Tibial artery (tissue), 4 donors: ENCODE measurements at regions not wholly inside any gene's neighbourhood (a gene's known extent, or its start where the extent isn't known, plus 50 kb on each side); places are given as distances from the start of the nearest gene placed in this dataset.

ENCODE experiments used
- DNase-seq, 2 donors: peaks; one replicate each; pipeline ENCODE4 v3.0.0-alpha.2; 2019
- H3K27ac ChIP-seq, 2 donors: fragments of 200-600 bp; sonication (generic) in 1 of 2; 1 replicate in 1 of 2; 2 replicates in 1 of 2; pipeline ENCODE4 v1.5.1; 2018 to 2019; ENCODE audit warnings: mild to moderate bottlenecking in 1 of 2
- H3K27me3 ChIP-seq, 2 donors: fragments of 200-600 bp; sonication (generic) in 1 of 2; one replicate each; pipeline versions ENCODE4 v1.5.1 to v1.6.0; 2016 to 2019
- H3K36me3 ChIP-seq, 3 donors: fragments of 200-600 bp; sonication (generic) in 2 of 3; one replicate each; pipeline ENCODE4 v1.5.1; 2016 to 2019; ENCODE audit warnings: mild to moderate bottlenecking in 2 of 3
- H3K4me1 ChIP-seq, 4 donors: fragments of 200-600 bp; sonication (generic) in 2 of 4; 1 replicate in 3 of 4; 2 replicates in 1 of 4; pipeline ENCODE4 v1.5.1; 2016 to 2019
- H3K4me3 ChIP-seq, 2 donors: fragments of 200-600 bp; sonication (generic) in 1 of 2; 1 replicate in 1 of 2; 2 replicates in 1 of 2; pipeline ENCODE4 v1.5.1; 2018 to 2019; ENCODE audit warnings: mild to moderate bottlenecking in 2 of 2
- H3K9me3 ChIP-seq, 3 donors: fragments of 200-600 bp; sonication (generic) in 1 of 3; one replicate each; pipeline ENCODE4 v1.5.1; 2016 to 2019
- CTCF ChIP-seq, 2 experiments: fragments of 200-600 bp in 1 of 2; fragments of 450-650 bp in 1 of 2; IDR thresholded peaks; one replicate each; pipeline ENCODE4 v1.5.1; 2017 to 2019; ENCODE audit warnings: antibody characterized with exemption in 2 of 2, mild to moderate bottlenecking in 1 of 2, moderate library complexity in 1 of 2
- intact Hi-C: fragments of 100-400 bp; cut with DNase I; formaldehyde crosslinking; loops from one replicate; pipeline ENCODE4 v1.15.0; 2023; ENCODE audit warnings: low total_unique reads

DNA sequence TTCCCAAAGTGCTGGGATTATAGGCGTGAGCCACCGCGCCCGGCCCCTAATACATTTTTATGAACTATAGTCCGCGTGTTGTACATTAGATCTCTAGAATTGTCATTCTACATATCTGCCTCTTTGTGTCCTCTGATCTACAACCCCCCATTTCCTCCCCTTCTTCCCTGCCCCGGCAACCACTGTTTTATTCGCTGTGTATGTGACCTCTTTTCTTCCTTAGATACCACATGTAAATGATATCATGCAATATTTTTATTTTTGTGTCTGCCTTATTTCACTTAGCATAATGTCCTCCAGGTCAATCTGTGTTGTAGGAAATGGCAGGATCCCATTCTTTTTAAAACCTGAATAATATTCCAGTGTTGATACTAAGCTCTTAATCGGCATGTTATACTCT, 99.5 kb upstream of the NRIP1 start:
- Histone ChIP-seq H3K27me3 (no peaks in the 10 kb centered on the region), H3K9me3 (no peaks in the 10 kb centered on the region), H3K36me3 (no peaks in the 10 kb centered on the region), H3K4me1 (no peaks in the 10 kb centered on the region), H3K4me3 (no peak overlapping the region), H3K27ac (no peak overlapping the region)
- no peak for TF ChIP-seq CTCF (IDR thresholded peaks at IDR 0.05)
- DNase-seq: no peak
- intact Hi-C loops: no loop called here

DNA sequence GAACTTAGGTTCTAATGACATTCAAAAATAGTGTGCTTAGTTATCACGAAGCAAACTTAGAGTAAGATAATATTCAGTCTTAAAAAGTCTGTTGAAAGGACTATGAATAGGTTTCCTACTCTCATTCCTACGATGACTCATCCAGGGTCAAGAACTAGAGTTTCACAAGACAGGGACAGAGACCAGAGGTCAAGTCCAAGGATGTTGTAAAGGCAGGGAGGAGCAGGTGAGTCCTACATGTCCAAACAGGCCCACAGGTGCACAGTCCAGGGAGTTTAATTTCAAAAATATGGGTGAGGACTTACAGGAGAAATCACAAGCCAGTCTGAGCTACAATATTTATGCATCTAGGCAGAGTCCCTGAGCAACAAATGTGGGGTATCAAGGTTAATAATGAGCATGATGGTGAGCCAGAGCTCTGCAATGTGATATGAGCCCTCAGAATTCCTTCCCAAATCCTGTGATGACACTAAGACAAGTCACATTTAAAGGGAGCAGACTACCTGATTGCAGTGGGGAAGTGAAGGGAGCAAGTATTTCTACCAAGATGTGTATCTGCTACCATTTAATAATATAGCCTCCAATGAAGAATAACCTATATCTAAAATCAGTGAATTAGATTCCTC, 100.0 kb upstream of the NRIP1 start:
- H3K4me1 ChIP-seq: no peaks in the 10 kb centered on the region
- no peak overlapping the region for H3K4me3 ChIP-seq
- no peaks in the 10 kb centered on the region for H3K27me3 ChIP-seq
- TF ChIP-seq CTCF (IDR thresholded peaks at IDR 0.05): no peak
- intact Hi-C loops: no loop called here
- no peak for DNase-seq
- H3K27ac ChIP-seq: no peak overlapping the region
- no peaks in the 10 kb centered on the region for H3K9me3 ChIP-seq
- no peaks in the 10 kb centered on the region for H3K36me3 ChIP-seq

DNA sequence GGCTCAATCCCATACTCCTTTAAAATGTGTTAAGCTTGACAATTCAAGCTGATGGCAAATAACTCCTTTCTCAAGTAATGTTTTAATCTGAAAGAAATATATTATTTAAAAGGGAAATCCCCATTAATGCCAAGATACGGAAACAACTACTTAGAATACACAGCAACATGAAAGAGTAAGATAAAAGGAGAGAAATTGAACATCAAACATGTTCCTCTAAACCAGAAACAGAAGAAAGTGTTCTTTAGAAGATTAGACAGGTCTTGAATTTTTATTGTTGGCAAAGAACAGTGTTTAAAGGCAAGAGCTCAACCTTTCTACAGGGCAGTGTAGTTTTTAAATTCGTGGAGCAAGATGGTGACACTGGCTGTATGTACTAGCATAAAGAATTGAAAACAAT, 105.8 kb upstream of the NRIP1 start:
- intact Hi-C loops: no loop called here
- Histone ChIP-seq H3K9me3 (no peaks in the 10 kb centered on the region), H3K27me3 (no peaks in the 10 kb centered on the region), H3K4me1 (no peaks in the 10 kb centered on the region), H3K27ac (no peak overlapping the region), H3K36me3 (no peaks in the 10 kb centered on the region), H3K4me3 (no peak overlapping the region)
- no peak for TF ChIP-seq CTCF (IDR thresholded peaks at IDR 0.05)
- no peak for DNase-seq

DNA sequence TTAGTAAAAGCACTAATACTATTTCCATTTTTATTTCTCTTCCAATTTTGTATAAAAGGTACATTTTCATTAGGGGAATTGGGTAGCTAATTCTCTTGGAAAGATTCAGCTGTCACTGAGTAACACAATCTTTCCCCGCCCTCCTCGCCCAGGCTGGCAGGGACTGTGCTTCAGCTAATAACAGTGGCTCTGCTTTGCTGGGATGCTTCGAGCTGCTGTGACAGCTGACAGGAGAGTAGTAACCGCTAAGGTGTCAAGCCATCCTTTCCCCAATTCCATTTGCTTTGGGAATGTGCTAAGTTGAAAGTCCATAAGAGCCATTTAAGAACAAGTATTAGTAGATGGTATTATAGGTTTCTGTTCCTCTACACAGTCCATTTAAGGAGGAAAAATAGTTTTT, 106.7 kb upstream of the NRIP1 start:
- Histone ChIP-seq H3K9me3 (no peaks in the 10 kb centered on the region), H3K36me3 (no peaks in the 10 kb centered on the region), H3K4me3 (no peak overlapping the region), H3K4me1 (no peaks in the 10 kb centered on the region), H3K27me3 (no peaks in the 10 kb centered on the region), H3K27ac (no peak overlapping the region)
- TF ChIP-seq CTCF (IDR thresholded peaks at IDR 0.05): no peak
- no peak for DNase-seq
- intact Hi-C loops: no loop called here

GRCh38 chr21:15172963-15173362, 108.2 kb upstream of the NRIP1 start:
- Histone ChIP-seq H3K9me3 (no peaks in the 10 kb centered on the region), H3K36me3 (no peaks in the 10 kb centered on the region), H3K27me3 (no peaks in the 10 kb centered on the region), H3K4me1 (no peaks in the 10 kb centered on the region), H3K4me3 (no peak overlapping the region), H3K27ac (no peak overlapping the region)
- intact Hi-C loops: no loop called here
- no peak for DNase-seq
- no peak for TF ChIP-seq CTCF (IDR thresholded peaks at IDR 0.05)

GRCh38 chr21:15174923-15175322, 110.1 kb upstream of the NRIP1 start:
- Histone ChIP-seq H3K27ac (no peak overlapping the region), H3K36me3 (no peaks in the 10 kb centered on the region), H3K27me3 (no peaks in the 10 kb centered on the region), H3K9me3 (no peaks in the 10 kb centered on the region), H3K4me1 (no peaks in the 10 kb centered on the region), H3K4me3 (no peak overlapping the region)
- no peak for DNase-seq
- no peak for TF ChIP-seq CTCF (IDR thresholded peaks at IDR 0.05)
- intact Hi-C loops: no loop called here
